ENCODE measurements at regions not wholly inside any gene's neighbourhood (a gene's known extent, or its start where the extent isn't known, plus 50 kb on each side); places are given as distances from the start of the nearest gene placed in this dataset.

DNA sequence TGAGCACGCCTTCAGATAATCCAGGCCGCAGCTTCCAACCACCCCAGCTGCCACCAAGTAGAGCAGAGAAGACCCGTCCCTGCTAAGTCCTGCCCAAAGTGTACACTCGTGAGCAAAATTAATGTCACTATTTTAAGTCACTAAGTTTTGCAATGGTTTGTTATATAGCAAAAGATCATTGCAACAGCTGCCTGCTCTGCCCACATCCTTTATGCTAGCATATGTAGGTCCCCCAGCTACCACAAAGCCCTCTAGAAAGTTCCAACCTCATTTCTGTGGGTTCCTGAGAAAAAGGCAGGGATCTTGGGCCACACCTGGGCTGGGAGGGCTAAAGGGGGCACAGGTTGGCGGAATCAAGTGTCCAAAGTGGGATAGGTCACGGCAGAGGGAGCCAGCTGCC, 346.9 kb downstream of the BCOR start:
- H3K4me2 ChIP-seq (ENCODE audit: low read length) = no peak overlapping the region; the same call in 1 of the 2 replicates
- H3K9me3 ChIP-seq (ENCODE audit: low read length) = no peaks in the 10 kb centered on the region
- no peaks in the 10 kb centered on the region for H3K9me2 ChIP-seq (ENCODE audit: low read depth, low read length)
- H3K27me3 ChIP-seq (ENCODE audit: insufficient read depth, low read length) = no peaks in the 10 kb centered on the region
- H3F3A ChIP-seq (ENCODE audit: insufficient read depth, low read length) = no peaks in the 10 kb centered on the region
- no peaks in the 10 kb centered on the region for H4K20me1 ChIP-seq (ENCODE audit: insufficient read depth, low read length)
- H3K4me3 ChIP-seq (ENCODE audit: low read depth, low read length, poor library complexity, severe bottlenecking) = no peak overlapping the region
- peaks cover 62% of the 10 kb centered on the region for H3K4me1 ChIP-seq (ENCODE audit: insufficient read depth, low read length, severe bottlenecking)
- H2AFZ ChIP-seq (ENCODE audit: low read length) = no peak overlapping the region
- no peaks in the 10 kb centered on the region for H3K79me2 ChIP-seq (ENCODE audit: insufficient read depth, low read length)
- peak overlapping the region; percentile 36; the same call in 1 of the 2 replicates for H3K9ac ChIP-seq (ENCODE audit: low read length)
- peak overlapping the region; percentile 100 for H3K27ac ChIP-seq (ENCODE audit: low read depth, low read length, poor library complexity, severe bottlenecking)
- no peak for TF ChIP-seq EZH2 (IDR thresholded peaks at IDR 0.05; ENCODE audit: borderline replicate concordance, low read length)
- TF ChIP-seq, protein P1, sequence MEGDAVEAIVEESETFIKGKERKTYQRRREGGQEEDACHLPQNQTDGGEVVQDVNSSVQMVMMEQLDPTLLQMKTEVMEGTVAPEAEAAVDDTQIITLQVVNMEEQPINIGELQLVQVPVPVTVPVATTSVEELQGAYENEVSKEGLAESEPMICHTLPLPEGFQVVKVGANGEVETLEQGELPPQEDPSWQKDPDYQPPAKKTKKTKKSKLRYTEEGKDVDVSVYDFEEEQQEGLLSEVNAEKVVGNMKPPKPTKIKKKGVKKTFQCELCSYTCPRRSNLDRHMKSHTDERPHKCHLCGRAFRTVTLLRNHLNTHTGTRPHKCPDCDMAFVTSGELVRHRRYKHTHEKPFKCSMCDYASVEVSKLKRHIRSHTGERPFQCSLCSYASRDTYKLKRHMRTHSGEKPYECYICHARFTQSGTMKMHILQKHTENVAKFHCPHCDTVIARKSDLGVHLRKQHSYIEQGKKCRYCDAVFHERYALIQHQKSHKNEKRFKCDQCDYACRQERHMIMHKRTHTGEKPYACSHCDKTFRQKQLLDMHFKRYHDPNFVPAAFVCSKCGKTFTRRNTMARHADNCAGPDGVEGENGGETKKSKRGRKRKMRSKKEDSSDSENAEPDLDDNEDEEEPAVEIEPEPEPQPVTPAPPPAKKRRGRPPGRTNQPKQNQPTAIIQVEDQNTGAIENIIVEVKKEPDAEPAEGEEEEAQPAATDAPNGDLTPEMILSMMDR (IDR thresholded peaks at IDR 0.05; ENCODE audit: low read length) = no peak
- H3K36me3 ChIP-seq (ENCODE audit: insufficient read depth, low read length) = no peaks in the 10 kb centered on the region

DNA sequence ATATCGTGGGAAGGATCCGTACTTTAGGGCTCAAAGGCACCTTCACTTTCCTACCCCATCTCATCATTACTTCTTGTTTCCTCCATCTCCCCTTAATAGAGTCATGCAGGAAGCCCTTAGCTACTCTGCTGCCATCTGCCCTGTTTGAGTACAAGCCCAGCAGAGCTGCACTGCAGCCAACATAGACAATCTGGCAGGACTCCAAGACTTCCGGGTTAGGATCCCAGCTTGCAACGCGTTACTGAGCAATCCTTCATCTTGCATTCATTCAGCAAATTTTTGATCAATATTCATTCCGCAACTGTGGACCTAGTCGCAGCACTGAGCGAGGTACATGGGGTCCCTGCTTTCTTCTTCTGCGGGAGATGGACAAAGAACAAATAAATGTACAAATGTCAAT, 344.9 kb downstream of the BCOR start:
- H4K20me1 ChIP-seq (ENCODE audit: insufficient read depth, low read length) = no peaks in the 10 kb centered on the region
- no peaks in the 10 kb centered on the region for H3K36me3 ChIP-seq (ENCODE audit: insufficient read depth, low read length)
- peak overlapping the region; percentile 100 for H3K27ac ChIP-seq (ENCODE audit: low read depth, low read length, poor library complexity, severe bottlenecking)
- no peaks in the 10 kb centered on the region for H3K27me3 ChIP-seq (ENCODE audit: insufficient read depth, low read length)
- no peaks in the 10 kb centered on the region for H3K9me2 ChIP-seq (ENCODE audit: low read depth, low read length)
- H3K4me1 ChIP-seq (ENCODE audit: insufficient read depth, low read length, severe bottlenecking) = peaks cover 82% of the 10 kb centered on the region
- no peaks in the 10 kb centered on the region for H3F3A ChIP-seq (ENCODE audit: insufficient read depth, low read length)
- H3K9me3 ChIP-seq (ENCODE audit: low read length) = no peaks in the 10 kb centered on the region
- no peak overlapping the region for H3K9ac ChIP-seq (ENCODE audit: low read length)
- TF ChIP-seq EZH2 (IDR thresholded peaks at IDR 0.05; ENCODE audit: borderline replicate concordance, low read length) = no peak
- TF ChIP-seq, protein P1 (IDR thresholded peaks at IDR 0.05; ENCODE audit: low read length) = no peak
- H3K4me2 ChIP-seq (ENCODE audit: low read length) = peak overlapping the region; percentile 9; the same call in 1 of the 2 replicates
- no peak overlapping the region for H2AFZ ChIP-seq (ENCODE audit: low read length)
- H3K79me2 ChIP-seq (ENCODE audit: insufficient read depth, low read length) = no peaks in the 10 kb centered on the region
- H3K4me3 ChIP-seq (ENCODE audit: low read depth, low read length, poor library complexity, severe bottlenecking) = no peak overlapping the region

DNA sequence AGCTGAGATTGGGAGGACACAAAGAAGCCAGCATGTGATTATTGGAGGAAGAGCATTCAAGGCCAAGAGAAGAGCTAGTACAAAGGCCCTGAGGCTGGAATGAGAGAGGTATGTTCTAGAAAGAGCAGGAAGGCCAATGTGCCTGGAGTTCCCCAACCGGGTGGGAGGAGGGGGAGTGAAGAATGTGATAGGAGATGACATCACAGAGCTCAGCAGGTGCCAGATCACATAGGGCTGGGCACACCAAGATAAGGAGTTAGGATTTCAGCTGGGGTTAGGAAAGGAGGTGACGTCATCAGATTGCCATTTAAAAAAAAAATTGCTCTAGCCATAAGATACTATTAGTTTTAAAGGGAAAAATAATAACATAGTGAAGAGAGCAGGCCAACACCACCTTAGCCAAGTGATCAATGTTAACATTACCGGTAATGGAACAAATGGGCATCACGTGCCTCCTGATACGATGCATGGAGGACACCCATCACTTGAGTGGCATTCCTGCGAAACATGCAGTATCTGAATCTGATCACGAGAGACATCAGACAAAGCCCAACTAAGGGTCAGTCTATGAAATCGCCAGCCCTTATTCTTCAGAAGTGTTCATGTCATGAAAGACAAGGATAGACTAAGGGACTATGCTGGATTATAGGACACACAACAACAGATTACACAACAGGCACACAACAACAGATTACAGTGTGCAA, 344.3 kb downstream of the BCOR start:
- no peaks in the 10 kb centered on the region for H3K27me3 ChIP-seq (ENCODE audit: insufficient read depth, low read length)
- no peak overlapping the region for H3K4me3 ChIP-seq (ENCODE audit: low read depth, low read length, poor library complexity, severe bottlenecking)
- no peak overlapping the region; the same call in 1 of the 2 replicates for H3K4me2 ChIP-seq (ENCODE audit: low read length)
- H3K36me3 ChIP-seq (ENCODE audit: insufficient read depth, low read length) = no peaks in the 10 kb centered on the region
- H3K9me2 ChIP-seq (ENCODE audit: low read depth, low read length) = no peaks in the 10 kb centered on the region
- no peaks in the 10 kb centered on the region for H4K20me1 ChIP-seq (ENCODE audit: insufficient read depth, low read length)
- H3K27ac ChIP-seq (ENCODE audit: low read depth, low read length, poor library complexity, severe bottlenecking) = peak overlapping the region; percentile 100
- H3K79me2 ChIP-seq (ENCODE audit: insufficient read depth, low read length) = no peaks in the 10 kb centered on the region
- H3K4me1 ChIP-seq (ENCODE audit: insufficient read depth, low read length, severe bottlenecking) = peaks cover 88% of the 10 kb centered on the region
- TF ChIP-seq, protein P1 (IDR thresholded peaks at IDR 0.05; ENCODE audit: low read length) = no peak
- TF ChIP-seq EZH2 (IDR thresholded peaks at IDR 0.05; ENCODE audit: borderline replicate concordance, low read length) = no peak
- H3F3A ChIP-seq (ENCODE audit: insufficient read depth, low read length) = no peaks in the 10 kb centered on the region
- H3K9me3 ChIP-seq (ENCODE audit: low read length) = no peaks in the 10 kb centered on the region
- peak overlapping the region; percentile 31; the same call in 1 of the 2 replicates for H3K9ac ChIP-seq (ENCODE audit: low read length)
- H2AFZ ChIP-seq (ENCODE audit: low read length) = no peak overlapping the region
